GM21515 (cell line): ENCODE measurements at regions not wholly inside any gene's neighbourhood (a gene's known extent, or its start where the extent isn't known, plus 50 kb on each side); places are given as distances from the start of the nearest gene placed in this dataset.

ENCODE experiments used
- ATAC-seq: cut with Tn5 transposase; IDR thresholded peaks from one replicate; pipeline ENCODE4 v1.9.1; 2021; ENCODE audit not compliant: unreplicated experiment

- no peak for ATAC-seq
Measured at GRCh38 chr18:59848002-59848401, 51.8 kb upstream of the PMAIP1 start.

GRCh38 chr18:59847491-59847846 is 52.3 kb upstream of the PMAIP1 start:
- peak; percentile 8 for ATAC-seq

- peak; percentile 87 for ATAC-seq
Measured at GRCh38 chr18:59846814-59847490, 52.8 kb upstream of the PMAIP1 start.

- ATAC-seq: no peak
Measured at GRCh38 chr18:59842947-59843346, 56.8 kb upstream of the PMAIP1 start.

- no peak for ATAC-seq
Measured at GRCh38 chr18:59839931-59840685, 59.7 kb upstream of the PMAIP1 start.

GRCh38 chr18:59839246-59839645 is 60.5 kb upstream of the PMAIP1 start:
- ATAC-seq: no peak

- ATAC-seq: peak; percentile 51
Measured at GRCh38 chr18:59837586-59837985, 62.2 kb upstream of the PMAIP1 start.

- peak; percentile 47 for ATAC-seq
Measured at GRCh38 chr18:59835605-59836379, 64.0 kb upstream of the PMAIP1 start.

GRCh38 chr18:59834267-59834666 is 65.5 kb upstream of the PMAIP1 start:
- ATAC-seq: peak; percentile 44

GRCh38 chr18:59833785-59834184 is 66.0 kb upstream of the PMAIP1 start:
- peak; percentile 74 for ATAC-seq

GRCh38 chr18:59823596-59824195 is 76.1 kb upstream of the PMAIP1 start:
- ATAC-seq: peak; percentile 75

- no peak for ATAC-seq
Measured at GRCh38 chr18:59822612-59823550, 76.9 kb upstream of the PMAIP1 start.

- ATAC-seq: no peak
Measured at GRCh38 chr18:59821983-59822382, 77.8 kb upstream of the PMAIP1 start.

GRCh38 chr18:59820663-59821062 is 79.1 kb upstream of the PMAIP1 start:
- no peak for ATAC-seq

GRCh38 chr18:59818769-59819168 is 81.0 kb upstream of the PMAIP1 start:
- ATAC-seq: no peak

GRCh38 chr18:59814891-59815290 is 84.9 kb upstream of the PMAIP1 start:
- no peak for ATAC-seq

- ATAC-seq: no peak
Measured at GRCh38 chr18:59813942-59814341, 85.9 kb upstream of the PMAIP1 start.

- no peak for ATAC-seq
Measured at GRCh38 chr18:59810735-59811520, 88.9 kb upstream of the PMAIP1 start.

GRCh38 chr18:59810183-59810582 is 89.6 kb upstream of the PMAIP1 start:
- ATAC-seq: no peak

GRCh38 chr18:59802031-59802430 is 97.8 kb upstream of the PMAIP1 start:
- no peak for ATAC-seq
